T-cell (primary cell): ENCODE measurements at regions not wholly inside any gene's neighbourhood (a gene's known extent, or its start where the extent isn't known, plus 50 kb on each side); places are given as distances from the start of the nearest gene placed in this dataset.
"Not testable (repeated sequence)": the region's sequence is repeated elsewhere in the genome, so short reads cannot be mapped to it uniquely, and the experiment has no call there.

Source experiments
- ATAC-seq, 4 experiments: fragments of 200-7000 bp in 3 of 4; fragments of 150-1000 bp in 1 of 4; cut with Tn5 transposase; replicated peaks in 1 of 4; 1 replicate in 3 of 4; 2 replicates in 1 of 4; pipeline ENCODE4 v1.10.0; 2021; ENCODE audit warnings: moderate library complexity in 3 of 4, mild to moderate bottlenecking in 2 of 4, moderate number of reproducible peaks in 1 of 4
- CTCF ChIA-PET, 2 donors: fragments of 300-600 bp; sonication (Branson Sonifier 250); formaldehyde crosslinking; loops; one replicate each; lab custom pipeline; 2022; ENCODE audit warnings: antibody characterized with exemption in 2 of 2; lab: Charles Lee
- POLR2A ChIA-PET, 2 donors: fragments of 300-600 bp; sonication (Branson Sonifier 250); formaldehyde crosslinking; loops; one replicate each; lab custom pipeline; 2022; ENCODE audit warnings: antibody characterized with exemption in 2 of 2; lab: Charles Lee
- DNase-seq, 35 experiments: peaks; one replicate each; pipeline versions ENCODE4 v3.0.0 to v3.0.0-alpha.2; 2013 to 2023
- H3K27ac ChIP-seq: one replicate; pipeline ENCODE4 v1.5.1; 2013; ENCODE audit warnings: low read length
- H3K27me3 ChIP-seq, 2 experiments: replicated peaks in 1 of 2; 1 replicate in 1 of 2; 2 replicates in 1 of 2; pipeline versions ENCODE4 v1.6.1 to v1.7.0; 2013; ENCODE audit warnings: low read length in 1 of 2, mixed read lengths in 1 of 2; ENCODE audit not compliant: control insufficient read depth in 2 of 2, insufficient read depth in 2 of 2; ENCODE audit errors: extremely low read depth in 1 of 2
- H3K36me3 ChIP-seq, 2 donors: 1 replicate in 1 of 2; 2 replicates in 1 of 2; pipeline versions ENCODE4 v1.6.1 to v1.7.0; 2013; ENCODE audit warnings: low read length in 1 of 2; ENCODE audit not compliant: control insufficient read depth in 2 of 2, insufficient read depth in 1 of 2; ENCODE audit errors: extremely low read depth in 1 of 2
- H3K4me1 ChIP-seq, 2 experiments: 1 replicate in 1 of 2; 2 replicates in 1 of 2; pipeline versions ENCODE4 v1.6.1 to v1.7.0; 2013; ENCODE audit warnings: low read length in 2 of 2, mixed read lengths in 1 of 2; ENCODE audit not compliant: insufficient read depth in 2 of 2, control insufficient read depth in 1 of 2; ENCODE audit errors: extremely low read depth in 1 of 2
- H3K4me3 ChIP-seq, 2 donors: 1 replicate in 1 of 2; 2 replicates in 1 of 2; pipeline versions ENCODE4 v1.5.1 to v1.7.0; 2013; ENCODE audit warnings: mild to moderate bottlenecking in 2 of 2, low read length in 1 of 2, moderate library complexity in 1 of 2; ENCODE audit not compliant: control insufficient read depth in 1 of 2; ENCODE audit errors: extremely low read depth in 1 of 2
- H3K9me3 ChIP-seq: 2 replicates; pipeline ENCODE4 v1.7.0; 2013
- H3K27ac Mint-ChIP-seq, 2 donors: one replicate each; pipeline ENCODE4 v1.8.0; 2020 to 2021; ENCODE audit warnings: mild to moderate bottlenecking in 2 of 2, mixed read lengths in 2 of 2
- H3K27me3 Mint-ChIP-seq, 2 donors: one replicate each; pipeline ENCODE4 v1.8.0; 2021 to 2022; ENCODE audit warnings: mixed read lengths in 2 of 2
- H3K36me3 Mint-ChIP-seq: one replicate; pipeline ENCODE4 v1.8.0; 2021; ENCODE audit warnings: mixed read lengths
- H3K4me1 Mint-ChIP-seq, 3 donors: one replicate each; pipeline ENCODE4 v1.8.0; 2020 to 2022; ENCODE audit warnings: mixed read lengths in 3 of 3, mild to moderate bottlenecking in 1 of 3
- H3K4me3 Mint-ChIP-seq, 3 donors: one replicate each; pipeline ENCODE4 v1.8.0; 2020 to 2022; ENCODE audit warnings: mild to moderate bottlenecking in 3 of 3, mixed read lengths in 3 of 3, moderate library complexity in 3 of 3
- H3K9me3 Mint-ChIP-seq, 3 donors: one replicate each; pipeline ENCODE4 v1.8.0; 2020 to 2022; ENCODE audit warnings: mixed read lengths in 3 of 3
- WGBS: methylation state at CpG from one replicate; pipeline ENCODE4 v1.1.5; 2013; ENCODE audit warnings: missing lambda C conversion rate; ENCODE audit not compliant: insufficient coverage; 5-methylcytosine and 5-hydroxymethylcytosine counted together

GRCh38 chr7:138208864-138209263, 132.6 kb downstream of the AKR1D1 start:
- no peaks in the 10 kb centered on the region for H3K9me3 ChIP-seq
- no peaks in the 10 kb centered on the region for H3K36me3 Mint-ChIP-seq
- no peaks in the 10 kb centered on the region for H3K36me3 ChIP-seq
- no peak overlapping the region for H3K27ac ChIP-seq
- DNase-seq = no peak
- H3K27ac Mint-ChIP-seq = no peak overlapping the region
- POLR2A ChIA-PET = no interaction called here
- CTCF ChIA-PET = no interaction called here
- no peak overlapping the region for H3K4me3 Mint-ChIP-seq
- peaks cover 0 to 4% of the 10 kb centered on the region in 2 experiments for H3K27me3 ChIP-seq
- no peaks in the 10 kb centered on the region for H3K4me1 ChIP-seq
- H3K9me3 Mint-ChIP-seq = no peaks in the 10 kb centered on the region
- ATAC-seq = no peak
- peaks cover 3 to 4% of the 10 kb centered on the region in 2 donors for H3K27me3 Mint-ChIP-seq
- no peaks in the 10 kb centered on the region for H3K4me1 Mint-ChIP-seq
- 80% methylated on average over 2 of the region's 2 CpGs for WGBS
- H3K4me3 ChIP-seq = no peak overlapping the region

GRCh38 chr7:138212314-138212713, 136.1 kb downstream of the AKR1D1 start:
- no peaks in the 10 kb centered on the region for H3K36me3 ChIP-seq
- Mint-ChIP-seq H3K27me3 (peaks cover 3% of the 10 kb centered on the region in 2 donors), H3K27ac (no peak overlapping the region), H3K4me1 (no peaks in the 10 kb centered on the region), H3K4me3 (no peak overlapping the region), H3K9me3 (peaks cover 0 to 2% (median 0%) of the 10 kb centered on the region in 3 donors), H3K36me3 (no peaks in the 10 kb centered on the region)
- no peaks in the 10 kb centered on the region for H3K4me1 ChIP-seq
- no peak overlapping the region for H3K4me3 ChIP-seq
- no peak overlapping the region for H3K27ac ChIP-seq
- ChIA-PET POLR2A (no interaction called here), CTCF (no interaction called here)
- no peak for ATAC-seq
- DNase-seq = no peak
- no peaks in the 10 kb centered on the region for H3K9me3 ChIP-seq
- H3K27me3 ChIP-seq = peaks cover 0 to 4% of the 10 kb centered on the region in 2 experiments
- WGBS = 34% methylated on average over 2 of the region's 2 CpGs

DNA sequence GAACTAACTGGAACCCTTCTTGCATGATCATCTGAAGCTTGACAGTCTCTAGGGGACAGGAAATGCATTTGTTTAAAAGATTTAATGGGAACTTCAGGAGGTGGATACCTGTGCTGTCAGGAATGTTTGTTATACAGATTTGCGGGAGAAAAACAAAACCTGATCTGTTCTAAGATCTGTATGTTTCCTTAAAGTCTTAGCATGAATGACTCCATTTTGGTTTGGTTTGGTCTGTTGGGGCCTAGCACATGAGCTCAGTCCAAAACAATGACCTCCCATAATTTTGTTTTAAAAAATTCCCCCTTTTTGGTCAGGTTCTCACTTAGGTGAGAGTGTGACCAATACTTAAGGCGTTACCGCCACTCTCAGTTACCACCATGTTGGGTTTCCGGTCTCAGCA, 138.7 kb downstream of the AKR1D1 start:
- H3K27ac ChIP-seq = no peak overlapping the region
- no peak for DNase-seq
- no peak overlapping the region for H3K27ac Mint-ChIP-seq
- no peak for ATAC-seq
- H3K27me3 ChIP-seq = no peaks in the 10 kb centered on the region
- no peaks in the 10 kb centered on the region for H3K4me1 Mint-ChIP-seq
- H3K9me3 Mint-ChIP-seq = peaks cover 3 to 7% (median 3%) of the 10 kb centered on the region in 3 donors
- no peaks in the 10 kb centered on the region for H3K4me1 ChIP-seq
- ChIA-PET CTCF (no interaction called here), POLR2A (no interaction called here)
- peaks cover 0 to 3% of the 10 kb centered on the region in 2 donors for H3K27me3 Mint-ChIP-seq
- H3K9me3 ChIP-seq = no peaks in the 10 kb centered on the region
- no peaks in the 10 kb centered on the region for H3K36me3 Mint-ChIP-seq
- WGBS = 100% methylated on average over 1 of the region's 4 CpGs
- no peaks in the 10 kb centered on the region for H3K36me3 ChIP-seq
- H3K4me3 Mint-ChIP-seq = no peak overlapping the region
- H3K4me3 ChIP-seq = no peak overlapping the region

GRCh38 chr7:138220321-138220720, 144.1 kb downstream of the AKR1D1 start:
- POLR2A ChIA-PET, H3K27ac ChIP-seq, H3K4me3 Mint-ChIP-seq, CTCF ChIA-PET, DNase-seq, H3K36me3 ChIP-seq, H3K27me3 Mint-ChIP-seq, ATAC-seq, H3K27ac Mint-ChIP-seq, H3K4me3 ChIP-seq, H3K36me3 Mint-ChIP-seq, H3K4me1 Mint-ChIP-seq, H3K9me3 ChIP-seq, H3K4me1 ChIP-seq, H3K27me3 ChIP-seq: not testable (repeated sequence)
- WGBS = 93% methylated on average over 3 of the region's 3 CpGs
- peaks cover 8 to 11% (median 10%) of the 10 kb centered on the region in 3 donors for H3K9me3 Mint-ChIP-seq

- H3K36me3 ChIP-seq, CTCF ChIA-PET, H3K4me1 Mint-ChIP-seq, H3K4me3 Mint-ChIP-seq, POLR2A ChIA-PET, H3K9me3 ChIP-seq, H3K27ac ChIP-seq, H3K27ac Mint-ChIP-seq, H3K36me3 Mint-ChIP-seq, H3K4me1 ChIP-seq, H3K4me3 ChIP-seq, H3K27me3 ChIP-seq, DNase-seq, ATAC-seq, H3K27me3 Mint-ChIP-seq: not testable (repeated sequence)
- H3K9me3 Mint-ChIP-seq = peaks cover 8 to 11% (median 10%) of the 10 kb centered on the region in 3 donors
- 89% methylated on average over 2 of the region's 4 CpGs for WGBS
Observed at GRCh38 chr7:138221388-138221787, 145.1 kb downstream of the AKR1D1 start.

DNA sequence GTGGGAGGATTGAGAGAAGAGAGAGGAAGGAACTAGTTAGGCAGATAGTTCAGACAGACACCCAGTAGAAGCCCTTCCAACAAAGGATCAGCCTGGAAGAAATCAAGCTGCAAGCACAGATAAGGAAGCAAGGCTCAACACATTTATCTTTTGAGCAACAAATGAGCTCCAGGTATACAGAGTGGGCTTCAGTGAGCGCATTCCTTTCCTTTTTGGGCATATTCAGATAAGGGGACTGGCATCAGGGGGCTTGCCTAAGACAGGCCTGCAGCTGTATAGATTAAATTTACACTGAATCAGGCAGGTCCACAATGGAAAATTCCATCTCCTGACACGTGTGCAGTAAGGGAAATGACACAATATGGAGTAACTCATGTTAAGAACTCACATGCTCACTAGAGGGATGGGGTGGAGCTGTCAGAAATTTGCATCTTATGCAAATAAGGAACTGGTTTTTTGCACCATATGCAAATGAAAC, 147.2 kb downstream of the AKR1D1 start:
- CTCF ChIA-PET = no interaction called here
- Mint-ChIP-seq H3K27me3 (peaks cover 0 to 3% of the 10 kb centered on the region in 2 donors), H3K4me1 (no peaks in the 10 kb centered on the region), H3K27ac (no peak overlapping the region), H3K36me3 (no peaks in the 10 kb centered on the region), H3K4me3 (no peak overlapping the region), H3K9me3 (peaks cover 5 to 11% (median 10%) of the 10 kb centered on the region in 3 donors)
- DNase-seq (no peak), ATAC-seq (no peak)
- Histone ChIP-seq H3K36me3 (no peaks in the 10 kb centered on the region), H3K4me3 (no peak overlapping the region), H3K4me1 (no peaks in the 10 kb centered on the region), H3K9me3 (no peaks in the 10 kb centered on the region), H3K27me3 (peaks cover 0 to 4% of the 10 kb centered on the region in 2 experiments), H3K27ac (no peak overlapping the region)
- WGBS = 75% methylated on average over 1 of the region's 2 CpGs
- POLR2A ChIA-PET = no interaction called here

DNA sequence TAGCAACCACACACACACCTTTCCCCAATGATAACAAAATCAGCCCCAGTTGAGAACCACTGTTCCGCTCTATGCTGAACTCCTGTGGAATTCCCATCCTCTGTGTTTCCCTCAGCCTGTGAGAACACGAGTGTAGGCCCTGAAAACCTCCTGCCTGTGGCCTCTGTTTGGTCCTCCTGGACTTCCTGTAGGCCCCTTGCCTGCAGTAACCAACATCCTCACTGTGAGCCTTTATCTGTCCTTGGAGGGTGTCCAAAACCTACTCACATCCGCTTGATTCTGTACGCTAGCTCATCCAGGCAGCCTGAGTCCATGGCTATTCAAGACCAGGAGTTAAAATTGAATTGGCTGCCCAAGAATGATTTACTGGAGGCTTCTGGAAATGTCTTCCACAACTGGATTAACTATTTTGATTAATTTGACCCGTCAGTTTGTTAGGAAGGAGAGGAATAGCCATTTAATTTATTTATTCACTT, 149.8 kb downstream of the AKR1D1 start:
- ChIA-PET POLR2A (no interaction called here), CTCF (no interaction called here)
- WGBS = 34% methylated on average over 3 of the region's 5 CpGs
- ATAC-seq (no peak), DNase-seq (no peak)
- Histone ChIP-seq H3K27me3 (no peaks in the 10 kb centered on the region), H3K36me3 (no peaks in the 10 kb centered on the region), H3K27ac (no peak overlapping the region), H3K4me1 (no peaks in the 10 kb centered on the region), H3K9me3 (no peaks in the 10 kb centered on the region), H3K4me3 (no peak overlapping the region)
- H3K36me3 Mint-ChIP-seq = no peaks in the 10 kb centered on the region
- no peak overlapping the region for H3K4me3 Mint-ChIP-seq
- H3K9me3 Mint-ChIP-seq = peaks cover 0 to 6% (median 0%) of the 10 kb centered on the region in 3 donors
- H3K27ac Mint-ChIP-seq = no peak overlapping the region
- H3K4me1 Mint-ChIP-seq = no peaks in the 10 kb centered on the region
- peaks cover 2 to 7% of the 10 kb centered on the region in 2 donors for H3K27me3 Mint-ChIP-seq
